ENCODE measurements at regions not wholly inside any gene's neighbourhood (a gene's known extent, or its start where the extent isn't known, plus 50 kb on each side); places are given as distances from the start of the nearest gene placed in this dataset.

- no peak for FAIRE-seq
- DNase-seq (ENCODE audit: insufficient read length, low spot score) = no peak
Measured at GRCh38 chr10:111773950-111774349, 409.6 kb downstream of the GPAM start.

GRCh38 chr10:111774486-111774885, 409.1 kb downstream of the GPAM start:
- no peak for FAIRE-seq
- DNase-seq (ENCODE audit: insufficient read length, low spot score) = no peak

DNA sequence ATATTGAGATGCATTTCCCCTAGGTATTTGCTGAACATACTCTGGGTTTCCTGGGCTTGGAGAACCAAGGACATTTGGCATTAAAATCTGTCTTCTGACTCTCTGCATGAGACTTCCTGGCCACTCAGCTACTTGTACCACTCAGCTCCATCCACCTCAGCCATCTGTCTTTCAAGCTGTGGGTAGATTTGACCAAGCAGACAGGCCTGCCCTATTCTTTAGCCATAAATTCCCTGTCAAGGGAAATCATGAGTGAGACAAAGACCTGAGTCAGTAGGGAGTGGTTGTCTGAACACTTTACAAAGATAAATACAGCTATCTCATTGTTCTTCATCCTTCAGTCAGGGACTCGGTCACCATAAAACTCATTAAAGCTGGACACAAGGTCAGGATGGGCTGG, 399.1 kb downstream of the GPAM start:
- DNase-seq (ENCODE audit: insufficient read length, low spot score) (no peak), FAIRE-seq (no peak)

DNA sequence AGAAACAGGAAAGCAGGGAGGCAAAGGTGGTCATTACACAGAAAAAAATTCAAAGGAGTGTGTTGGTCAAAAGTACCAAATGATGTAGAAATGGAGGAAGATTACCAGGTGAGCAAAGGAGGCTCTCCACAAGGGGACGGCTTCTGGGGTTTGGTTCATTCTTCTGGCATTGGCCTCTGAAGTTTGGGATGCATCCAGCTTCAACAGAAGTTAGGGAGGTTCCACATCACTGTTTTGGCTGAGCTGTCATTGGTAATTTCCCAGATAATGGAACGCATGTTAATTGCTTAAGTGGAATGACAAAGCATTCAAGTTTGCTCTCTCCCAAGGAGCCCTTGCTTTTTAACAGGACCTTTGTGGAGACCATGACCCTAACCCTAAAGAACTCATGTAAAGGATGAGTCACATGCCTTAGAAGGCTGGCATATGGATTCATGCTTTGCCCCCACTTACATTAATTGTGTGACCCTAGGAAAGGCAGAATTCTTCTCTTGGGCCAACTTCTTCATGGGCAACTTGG, 398.6 kb downstream of the GPAM start:
- FAIRE-seq (no peak), DNase-seq (ENCODE audit: insufficient read length, low spot score) (no peak)

- DNase-seq (ENCODE audit: insufficient read length, low spot score) = no peak
- no peak for FAIRE-seq
Measured at GRCh38 chr10:111785921-111786320, 397.6 kb downstream of the GPAM start.

DNA sequence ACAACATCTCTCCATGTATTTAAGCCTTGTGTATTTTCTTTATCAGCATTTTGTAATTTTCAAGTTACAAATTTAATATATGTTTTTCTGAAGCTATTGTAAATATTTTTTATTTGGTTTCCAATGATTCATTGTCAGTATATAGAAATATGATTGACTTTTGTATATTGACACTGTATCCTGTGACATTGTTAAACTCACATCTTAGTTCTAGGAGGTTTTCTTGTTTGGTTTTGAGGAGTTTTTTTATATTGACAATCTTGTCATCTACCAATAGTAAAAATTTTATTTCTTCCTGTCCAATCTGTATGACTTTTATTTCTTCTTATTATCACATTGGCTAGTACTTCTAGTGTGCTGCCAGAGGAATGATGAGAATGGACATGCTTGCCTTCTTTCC, 393.7 kb downstream of the GPAM start:
- FAIRE-seq = no peak

DNA sequence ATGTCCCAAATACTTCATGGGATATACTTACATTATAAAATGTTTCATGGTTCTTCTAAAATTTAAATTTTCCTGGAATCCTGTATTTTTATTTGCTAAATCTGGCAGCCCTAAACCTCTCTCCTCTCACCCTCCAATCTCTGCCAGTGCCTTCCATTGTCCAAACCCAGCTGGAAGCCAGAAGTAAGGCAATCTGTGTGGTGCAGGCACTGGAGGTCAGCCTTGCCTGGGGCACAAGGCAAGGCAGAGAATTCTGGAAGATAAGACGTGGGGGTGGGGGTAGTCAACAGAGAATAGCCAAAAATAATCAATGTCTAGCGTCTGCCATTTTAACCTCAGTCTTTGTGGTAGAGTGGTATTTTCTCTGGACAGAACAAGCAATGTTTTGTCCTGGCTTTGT, 381.7 kb downstream of the GPAM start:
- no peak for DNase-seq (ENCODE audit: insufficient read length, low spot score)
- no peak for FAIRE-seq

More for the DNA sequence above, 393.7 kb downstream of the GPAM start:
- DNase-seq (ENCODE audit: insufficient read length, low spot score) = no peak

- DNase-seq (ENCODE audit: insufficient read length, low spot score) (no peak), FAIRE-seq (no peak)
Measured at GRCh38 chr10:111804781-111805180, 378.8 kb downstream of the GPAM start.

DNA sequence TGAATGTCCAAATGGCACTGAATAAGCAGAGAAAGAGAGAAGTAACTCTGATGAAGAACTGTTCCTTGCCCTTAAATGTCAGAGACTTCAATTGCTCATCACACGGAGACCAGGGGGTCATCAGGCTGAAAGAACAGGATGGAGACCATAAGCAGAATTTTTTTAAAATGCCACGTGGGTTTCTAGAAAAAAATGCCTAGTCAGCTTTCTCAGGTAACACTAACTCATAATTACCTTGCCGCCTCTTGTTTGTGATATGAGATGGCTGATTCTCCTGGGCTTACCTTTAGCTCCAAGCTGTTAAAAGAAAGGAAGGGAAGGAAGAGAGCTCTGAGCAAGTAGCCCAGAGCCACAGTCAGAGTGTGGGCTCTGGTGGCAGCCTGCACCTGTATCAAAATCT, 372.0 kb downstream of the GPAM start:
- no peak for FAIRE-seq

GRCh38 chr10:111820471-111820870, 363.1 kb downstream of the GPAM start:
- no peak for DNase-seq (ENCODE audit: insufficient read length, low spot score)
- FAIRE-seq = no peak

More for the DNA sequence above, 372.0 kb downstream of the GPAM start:
- DNase-seq (ENCODE audit: insufficient read length, low spot score) = no peak

DNA sequence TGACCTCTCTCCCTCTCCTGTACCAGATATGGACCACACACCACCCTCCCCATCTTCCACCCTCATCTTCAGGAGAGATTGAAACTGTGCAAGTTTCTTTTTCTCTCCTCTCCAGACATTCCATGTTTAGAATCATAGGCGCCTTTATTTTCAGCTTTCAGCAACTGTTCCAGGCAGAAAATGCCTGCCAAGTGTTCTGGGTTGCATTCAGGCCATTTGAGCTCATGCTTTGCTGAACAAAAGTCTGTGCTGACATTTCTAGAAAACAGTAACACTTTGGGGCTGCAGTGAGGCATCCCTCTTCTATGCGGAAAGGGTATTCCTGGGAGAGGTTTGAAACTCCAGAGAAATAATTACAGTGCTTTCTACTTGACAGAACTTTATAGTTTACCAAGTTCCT, 361.7 kb downstream of the GPAM start:
- FAIRE-seq (no peak), DNase-seq (ENCODE audit: insufficient read length, low spot score) (no peak)

DNA sequence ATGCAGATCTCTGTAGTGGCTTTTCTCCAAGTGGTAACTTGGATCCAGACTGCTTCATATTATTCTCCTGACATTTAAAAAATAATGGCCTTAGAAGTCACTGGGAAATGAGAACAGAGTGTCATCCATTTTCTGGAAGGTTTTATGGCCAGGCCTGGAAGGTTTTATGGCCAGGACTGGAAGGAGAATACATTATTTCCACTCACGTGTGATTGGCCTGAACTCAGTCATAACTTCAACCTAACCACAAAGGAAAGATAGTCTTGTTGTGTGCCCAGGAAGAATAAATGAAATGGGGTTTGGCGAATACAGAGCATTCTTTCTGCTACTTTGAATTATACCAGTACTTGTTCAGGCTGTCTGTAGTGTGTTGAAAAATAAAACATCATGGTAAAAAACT, 360.9 kb downstream of the GPAM start:
- FAIRE-seq = no peak
- DNase-seq (ENCODE audit: insufficient read length, low spot score) = no peak

- DNase-seq (ENCODE audit: insufficient read length, low spot score) (no peak), FAIRE-seq (no peak)
Measured at GRCh38 chr10:111824128-111824527, 359.4 kb downstream of the GPAM start.

DNA sequence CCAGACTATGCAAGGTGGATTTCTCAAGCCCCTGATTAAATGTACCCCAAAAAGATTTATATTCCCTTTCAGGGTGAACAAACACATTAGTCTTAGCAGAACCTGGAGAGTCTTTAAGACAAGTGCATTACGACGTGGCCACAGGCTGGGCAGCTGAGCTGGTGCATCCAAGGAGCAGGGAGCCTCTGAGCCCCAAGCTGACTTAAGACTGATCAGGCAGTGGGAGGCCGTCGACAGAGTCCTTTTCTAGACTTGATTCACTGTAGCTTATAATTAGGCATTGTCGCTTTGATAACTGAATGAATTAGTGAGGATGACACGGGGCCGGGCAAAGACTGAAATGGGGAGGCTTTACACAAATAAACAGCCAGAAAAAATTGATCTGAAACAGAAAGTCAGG, 353.2 kb downstream of the GPAM start:
- no peak for DNase-seq (ENCODE audit: insufficient read length, low spot score)
- no peak for FAIRE-seq

DNA sequence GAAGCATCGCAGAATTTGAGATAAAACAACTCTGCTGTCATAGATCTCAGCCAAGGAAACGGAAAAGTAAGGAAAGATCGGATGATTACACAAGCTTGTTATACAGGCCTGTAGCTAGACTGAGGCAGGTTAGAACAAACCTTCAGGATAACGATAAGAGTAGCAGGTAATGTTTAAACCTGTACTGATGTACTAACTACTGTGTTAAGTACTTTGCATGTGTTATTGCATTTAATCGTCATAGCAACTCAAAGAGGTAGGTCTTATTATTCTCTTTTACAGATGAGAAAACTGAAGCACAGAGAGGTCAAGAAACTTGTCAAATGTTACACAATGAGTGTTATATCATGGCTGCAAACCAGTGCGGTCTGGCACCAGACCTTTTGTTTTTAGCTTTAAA, 352.5 kb downstream of the GPAM start:
- DNase-seq (ENCODE audit: insufficient read length, low spot score) (no peak), FAIRE-seq (no peak)

DNA sequence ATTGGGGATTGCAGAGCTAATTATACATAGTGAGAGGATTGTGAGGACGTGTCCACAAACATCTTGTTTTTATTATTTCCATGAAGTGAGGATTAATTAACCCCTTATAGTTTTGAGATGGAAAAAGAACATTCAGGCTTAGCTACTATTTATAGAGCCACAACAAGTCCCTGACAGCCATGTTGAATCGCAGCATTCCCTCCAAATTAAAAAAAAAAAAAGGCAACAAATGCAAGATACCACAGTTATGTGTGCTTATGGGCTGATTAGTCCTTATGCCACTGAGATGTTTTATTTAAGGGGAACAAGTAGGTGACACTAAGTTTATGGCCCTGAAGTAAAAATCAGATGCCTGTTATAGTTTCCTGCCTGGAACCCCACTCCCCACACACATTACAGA, 350.3 kb downstream of the GPAM start:
- DNase-seq (ENCODE audit: insufficient read length, low spot score) (no peak), FAIRE-seq (no peak)

- FAIRE-seq (no peak), DNase-seq (ENCODE audit: insufficient read length, low spot score) (no peak)
Measured at GRCh38 chr10:111835574-111835973, 348.0 kb downstream of the GPAM start.

DNA sequence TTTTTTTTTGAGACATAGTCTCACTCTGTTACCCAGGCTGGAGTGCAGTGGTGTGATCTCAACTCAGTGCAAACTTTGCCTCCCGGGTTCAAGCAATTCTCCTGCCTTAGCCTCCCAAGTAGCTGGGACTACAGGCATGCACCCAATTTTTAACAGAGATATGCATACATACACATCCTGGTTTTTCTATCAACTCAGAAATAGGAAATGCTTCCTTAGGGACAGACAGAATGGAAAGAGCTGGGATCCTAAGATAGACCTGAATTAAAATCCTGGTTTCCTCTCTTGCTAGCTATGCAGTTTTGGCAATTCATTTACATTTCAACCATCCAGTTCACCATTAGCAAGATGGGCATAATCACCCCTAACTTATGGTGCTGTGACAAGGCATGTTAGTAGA, 347.5 kb downstream of the GPAM start:
- FAIRE-seq = no peak
- no peak for DNase-seq (ENCODE audit: insufficient read length, low spot score)

DNA sequence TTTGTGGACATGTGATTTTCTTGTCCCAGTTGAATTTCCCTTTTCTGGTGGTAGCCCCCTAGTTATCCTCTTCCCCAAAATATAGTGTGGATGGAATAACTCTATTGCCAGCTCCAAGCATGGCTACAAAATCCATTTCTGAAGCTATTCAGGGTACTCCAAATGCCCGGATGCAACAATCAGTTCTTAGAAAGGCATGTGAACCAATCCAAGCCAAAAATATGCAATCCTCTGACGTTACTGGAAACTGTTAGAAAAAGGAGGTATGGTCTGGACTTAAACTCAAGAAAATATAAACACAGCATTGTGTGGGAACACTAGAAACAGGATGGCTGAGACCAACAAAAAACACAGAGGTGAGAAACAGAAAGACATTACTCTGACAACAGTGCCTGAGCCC, 347.0 kb downstream of the GPAM start:
- DNase-seq (ENCODE audit: insufficient read length, low spot score) = no peak
- FAIRE-seq = no peak

DNA sequence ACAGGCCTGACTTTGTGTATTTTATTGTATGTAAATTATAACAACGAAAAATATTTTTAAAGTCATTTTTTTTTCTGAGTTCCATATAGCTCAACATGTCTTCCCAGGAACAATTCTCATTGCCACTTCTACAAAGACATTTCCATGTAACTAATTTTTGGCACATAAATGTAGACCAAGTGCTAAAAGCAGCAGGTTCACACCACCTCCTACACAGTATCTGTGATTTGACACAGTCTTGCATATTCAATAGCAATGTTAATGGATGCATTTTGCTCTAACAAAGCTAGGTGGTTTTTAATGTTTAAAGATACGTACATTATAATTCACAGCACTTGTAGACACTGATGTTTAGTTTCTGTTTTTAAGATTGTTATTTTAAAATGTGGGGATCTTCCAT, 346.5 kb downstream of the GPAM start:
- FAIRE-seq (no peak), DNase-seq (ENCODE audit: insufficient read length, low spot score) (no peak)

- no peak for FAIRE-seq
- DNase-seq (ENCODE audit: insufficient read length, low spot score) = no peak
Measured at GRCh38 chr10:111837985-111838384, 345.6 kb downstream of the GPAM start.

- no peak for FAIRE-seq
- DNase-seq (ENCODE audit: insufficient read length, low spot score) = no peak
Measured at GRCh38 chr10:111840546-111840945, 343.0 kb downstream of the GPAM start.

DNA sequence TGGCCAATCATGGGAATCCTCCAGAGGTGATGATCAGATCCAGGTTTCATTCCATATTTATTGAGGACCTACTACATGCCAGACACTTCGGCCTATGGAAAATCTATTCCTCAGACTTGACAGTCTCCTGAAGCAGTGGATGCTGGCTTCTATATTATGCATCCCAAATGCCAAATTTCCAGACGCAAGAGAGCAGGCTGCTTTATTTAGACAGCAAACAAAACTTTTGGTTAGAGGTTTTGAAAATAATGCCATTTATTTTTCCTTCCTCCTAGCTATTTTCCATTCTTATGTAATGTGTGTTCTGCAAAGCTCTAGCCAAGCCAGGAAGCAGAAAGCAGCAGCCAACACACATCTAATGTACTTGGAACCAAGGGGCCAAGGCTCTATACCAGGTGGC, 330.8 kb downstream of the GPAM start:
- FAIRE-seq = no peak
- DNase-seq (ENCODE audit: insufficient read length, low spot score) = no peak

GRCh38 chr10:111856631-111857030, 326.9 kb downstream of the GPAM start:
- no peak for DNase-seq (ENCODE audit: insufficient read length, low spot score)
- FAIRE-seq = no peak

All from GM19239 (cell line).